Panc1 (cell line): ENCODE measurements at regions not wholly inside any gene's neighbourhood (a gene's known extent, or its start where the extent isn't known, plus 50 kb on each side); places are given as distances from the start of the nearest gene placed in this dataset.

Experiments used
- CTCF ChIP-seq: fragments of 450-650 bp; IDR thresholded peaks from 2 replicates; pipeline ENCODE4 v1.5.1; 2017; ENCODE audit warnings: mild to moderate bottlenecking
- POLR2AphosphoS5 ChIP-seq: IDR thresholded peaks from 2 replicates; pipeline ENCODE4 v1.6.1; 2012; ENCODE audit warnings: mild to moderate bottlenecking, low read depth, low read length, moderate library complexity
- REST ChIP-seq, 2 experiments: IDR thresholded peaks; 2 replicates each; pipeline ENCODE4 v1.6.1; 2011 to 2012; ENCODE audit warnings: low read depth in 2 of 2, control low read depth in 1 of 2, low read length in 1 of 2, mild to moderate bottlenecking in 1 of 2, moderate library complexity in 1 of 2; ENCODE audit not compliant: insufficient read depth in 1 of 2
- SIN3A ChIP-seq: IDR thresholded peaks from 2 replicates; pipeline ENCODE4 v1.6.1; 2012; ENCODE audit warnings: low read depth, mild to moderate bottlenecking, low read length, moderate library complexity, borderline replicate concordance; ENCODE audit not compliant: insufficient read depth
- TCF7L2 ChIP-seq: IDR thresholded peaks from 2 replicates; pipeline ENCODE4 v1.6.1; 2011; ENCODE audit warnings: mild to moderate bottlenecking, low read depth, low read length, inconsistent platforms

- TF ChIP-seq CTCF = no peak
- TF ChIP-seq TCF7L2 = no peak
- TF ChIP-seq REST (IDR thresholded peaks at IDR 0.05; ENCODE audit: insufficient read depth in 1 of 2, low read depth in 2 of 2, low read length in 1 of 2) = no peak
- no peak for TF ChIP-seq POLR2AphosphoS5
- no peak for TF ChIP-seq SIN3A
Measured at GRCh38 chr21:25381936-25382452, 225.3 kb downstream of the MRPL39 start.
